Spinal cord (tissue), 9 donors: ENCODE measurements at regions not wholly inside any gene's neighbourhood (a gene's known extent, or its start where the extent isn't known, plus 50 kb on each side); places are given as distances from the start of the nearest gene placed in this dataset.

Experiments
- DNase-seq, 6 donors: peaks; one replicate each; pipeline versions ENCODE4 v3.0.0 to v3.0.0-alpha.2; 2013 to 2015; ENCODE audit warnings: low spot score in 6 of 6, low read depth in 4 of 6
- H3K27ac ChIP-seq: one replicate; pipeline ENCODE4 v1.5.1; 2013; ENCODE audit warnings: low read depth, low read length, control low read depth
- H3K27me3 ChIP-seq: one replicate; pipeline ENCODE4 v1.6.1; 2013; ENCODE audit warnings: low read length; ENCODE audit not compliant: control insufficient read depth, insufficient read depth
- H3K36me3 ChIP-seq: one replicate; pipeline ENCODE4 v1.6.1; 2013; ENCODE audit warnings: low read length; ENCODE audit not compliant: control insufficient read depth, insufficient read depth
- H3K4me1 ChIP-seq: one replicate; pipeline ENCODE4 v1.6.1; 2013; ENCODE audit warnings: low read length; ENCODE audit not compliant: control insufficient read depth, insufficient read depth
- H3K4me3 ChIP-seq: one replicate; pipeline ENCODE4 v1.5.1; 2013; ENCODE audit warnings: low read depth, low read length, control low read depth
- H3K9me3 ChIP-seq: one replicate; pipeline ENCODE4 v1.6.1; 2013; ENCODE audit warnings: low read length; ENCODE audit not compliant: control insufficient read depth, insufficient read depth
- WGBS: methylation state at CpG from one replicate; pipeline ENCODE4 v1.1.5; 2013; ENCODE audit warnings: missing lambda C conversion rate; ENCODE audit not compliant: insufficient coverage; 5-methylcytosine and 5-hydroxymethylcytosine counted together
- donor health status: healthy.

GRCh38 chr13:60258349-60258748 is 94.6 kb upstream of the DIAPH3 start:
- no peak for DNase-seq
- Histone ChIP-seq H3K36me3 (no peaks in the 10 kb centered on the region), H3K9me3 (peaks cover 2% of the 10 kb centered on the region), H3K27ac (no peak overlapping the region), H3K4me3 (no peak overlapping the region), H3K27me3 (no peaks in the 10 kb centered on the region), H3K4me1 (no peaks in the 10 kb centered on the region)
- 55% methylated on average over 9 of the region's 11 CpGs for WGBS

GRCh38 chr13:60260440-60260839 is 96.7 kb upstream of the DIAPH3 start:
- Histone ChIP-seq H3K27me3 (no peaks in the 10 kb centered on the region), H3K4me1 (no peaks in the 10 kb centered on the region), H3K9me3 (peaks cover 2% of the 10 kb centered on the region), H3K4me3 (no peak overlapping the region), H3K27ac (no peak overlapping the region), H3K36me3 (no peaks in the 10 kb centered on the region)
- no peak for DNase-seq
- WGBS: 76% methylated on average over 2 of the region's 4 CpGs

- Histone ChIP-seq H3K27ac (no peak overlapping the region), H3K9me3 (no peaks in the 10 kb centered on the region), H3K4me3 (no peak overlapping the region), H3K36me3 (no peaks in the 10 kb centered on the region), H3K4me1 (no peaks in the 10 kb centered on the region), H3K27me3 (no peaks in the 10 kb centered on the region)
- 47% methylated on average over 9 of the region's 12 CpGs for WGBS
- DNase-seq: no peak
These were observed 98.0 kb upstream of the DIAPH3 start for GRCh38 chr13:60261432-60262351.

- Histone ChIP-seq H3K36me3 (no peaks in the 10 kb centered on the region), H3K27ac (no peak overlapping the region), H3K4me1 (no peaks in the 10 kb centered on the region), H3K4me3 (no peak overlapping the region), H3K27me3 (no peaks in the 10 kb centered on the region), H3K9me3 (no peaks in the 10 kb centered on the region)
- whole genome bisulfite sequencing: no CpG with 5 or more reads among the region's 1 CpG
- no peak for DNase-seq
These were observed 101.8 kb upstream of the DIAPH3 start for GRCh38 chr13:60265566-60265965.

GRCh38 chr13:60267498-60268202 is 103.9 kb upstream of the DIAPH3 start:
- H3K27me3 ChIP-seq: no peaks in the 10 kb centered on the region
- H3K4me3 ChIP-seq: peak overlapping the region; percentile 40
- no peaks in the 10 kb centered on the region for H3K36me3 ChIP-seq
- H3K9me3 ChIP-seq: no peaks in the 10 kb centered on the region
- no peaks in the 10 kb centered on the region for H3K4me1 ChIP-seq
- peak in 2 of 6 donors; percentile 5 to 48 for DNase-seq
- WGBS: 68% methylated on average over 24 of the region's 24 CpGs
- H3K27ac ChIP-seq: no peak overlapping the region

GRCh38 chr13:60268203-60268555 is 104.5 kb upstream of the DIAPH3 start:
- Histone ChIP-seq H3K4me3 (peak overlapping the region; percentile 40), H3K27ac (no peak overlapping the region), H3K9me3 (no peaks in the 10 kb centered on the region), H3K36me3 (no peaks in the 10 kb centered on the region), H3K4me1 (no peaks in the 10 kb centered on the region), H3K27me3 (no peaks in the 10 kb centered on the region)
- no peak for DNase-seq
- WGBS: 50% methylated on average over 3 of the region's 8 CpGs

- Histone ChIP-seq H3K27ac (no peak overlapping the region), H3K27me3 (no peaks in the 10 kb centered on the region), H3K4me3 (no peak overlapping the region), H3K9me3 (no peaks in the 10 kb centered on the region), H3K36me3 (no peaks in the 10 kb centered on the region), H3K4me1 (no peaks in the 10 kb centered on the region)
- no peak for DNase-seq
These were observed 110.3 kb upstream of the DIAPH3 start for GRCh38 chr13:60273971-60274527.

- no peak for DNase-seq
- 97% methylated on average over 11 of the region's 12 CpGs for WGBS
- no peaks in the 10 kb centered on the region for H3K9me3 ChIP-seq
These were observed 110.9 kb upstream of the DIAPH3 start for GRCh38 chr13:60274655-60275054.

GRCh38 chr13:60275208-60275607 is 111.5 kb upstream of the DIAPH3 start:
- no peak for DNase-seq
- 90% methylated on average over 6 of the region's 9 CpGs for WGBS
- no peaks in the 10 kb centered on the region for H3K9me3 ChIP-seq
- no peaks in the 10 kb centered on the region for H3K4me1 ChIP-seq
- H3K27me3 ChIP-seq: no peaks in the 10 kb centered on the region
- H3K27ac ChIP-seq: no peak overlapping the region
- H3K4me3 ChIP-seq: no peak overlapping the region
- H3K36me3 ChIP-seq: no peaks in the 10 kb centered on the region

More at GRCh38 chr13:60274655-60275054, 110.9 kb upstream of the DIAPH3 start:
- Histone ChIP-seq H3K4me1 (no peaks in the 10 kb centered on the region), H3K36me3 (no peaks in the 10 kb centered on the region), H3K4me3 (no peak overlapping the region), H3K27me3 (no peaks in the 10 kb centered on the region), H3K27ac (no peak overlapping the region)
